Lower leg skin (tissue), 4 donors: ENCODE measurements at regions not wholly inside any gene's neighbourhood (a gene's known extent, or its start where the extent isn't known, plus 50 kb on each side); places are given as distances from the start of the nearest gene placed in this dataset.

Experiments used
- DNase-seq, 2 donors: peaks; one replicate each; pipeline ENCODE4 v3.0.0-alpha.2; 2019; ENCODE audit warnings: low spot score in 2 of 2
- H3K4me3 ChIP-seq: fragments of 200-600 bp; sonication (generic); 2 replicates; pipeline ENCODE4 v1.5.1; 2017; ENCODE audit warnings: mild to moderate bottlenecking, low read depth; ENCODE audit not compliant: poor library complexity, severe bottlenecking
- CTCF ChIP-seq, 3 donors: fragments of 450-650 bp; IDR thresholded peaks; one replicate each; pipeline ENCODE4 v1.5.1; 2016; ENCODE audit warnings: antibody characterized with exemption in 3 of 3, mild to moderate bottlenecking in 3 of 3, moderate library complexity in 2 of 3
- POLR2A ChIP-seq, 2 donors: fragments of 450-650 bp; IDR thresholded peaks; one replicate each; pipeline ENCODE4 v1.6.1; 2016 to 2017; ENCODE audit warnings: antibody characterized with exemption in 2 of 2, mild to moderate bottlenecking in 1 of 2, moderate library complexity in 1 of 2
- WGBS, 2 donors: methylation state at CpG; one replicate each; pipeline ENCODE4 v1.1.5; 2018; 5-methylcytosine and 5-hydroxymethylcytosine counted together
- intact Hi-C: fragments of 100-400 bp; cut with DNase I; formaldehyde crosslinking; loops from one replicate; pipeline ENCODE4 v1.15.0; 2023; ENCODE audit warnings: low total_unique reads

DNA sequence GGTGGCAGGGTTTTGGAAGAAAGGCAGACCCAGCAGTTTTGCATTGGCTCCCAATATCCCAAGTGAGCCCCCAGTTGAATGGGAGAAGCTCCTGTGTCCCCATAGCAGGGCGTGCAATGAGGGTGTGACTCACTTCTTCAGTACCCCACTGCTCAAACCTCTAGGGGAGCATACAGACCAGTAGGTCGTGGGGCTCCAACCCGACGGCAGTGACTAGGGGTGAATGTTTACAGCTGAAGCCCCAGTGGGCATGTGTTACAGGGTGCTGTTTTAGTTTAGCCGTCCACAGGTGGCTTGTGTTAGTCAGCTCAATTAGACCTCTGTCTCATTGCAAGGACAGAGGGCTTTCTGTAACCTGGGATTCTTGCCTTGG is 564.5 kb upstream of the CNTN5 start:
- intact Hi-C loops: no loop called here
- DNase-seq: no peak
- 79 to 81% methylated on average over 5 of the region's 5 CpGs for WGBS, 2 donors
- H3K4me3 ChIP-seq: no peak overlapping the region
- no peak for TF ChIP-seq POLR2A (IDR thresholded peaks at IDR 0.05)
- no peak for TF ChIP-seq CTCF (IDR thresholded peaks at IDR 0.05)

DNA sequence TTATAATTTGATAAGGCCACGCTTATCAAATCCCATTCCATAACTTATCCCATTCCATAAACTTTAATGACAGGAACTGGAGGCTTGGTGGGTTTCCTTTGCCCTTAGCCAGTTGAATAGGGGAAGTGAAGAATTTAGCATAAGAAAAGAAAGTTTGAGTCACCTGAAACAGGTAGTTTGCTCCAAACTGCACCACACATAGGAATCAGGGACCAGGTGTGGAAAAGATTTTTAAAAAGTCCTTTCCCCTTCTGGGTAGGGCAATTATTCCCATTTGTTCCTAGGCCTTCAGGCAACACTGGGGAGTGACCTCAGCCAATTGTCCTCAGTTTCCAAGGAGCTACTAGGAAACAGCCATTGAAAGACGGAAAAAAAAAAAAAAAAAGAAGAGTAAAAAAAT is 525.7 kb upstream of the CNTN5 start:
- intact Hi-C loops: no loop called here
- 84 to 97% methylated on average over 2 of the region's 2 CpGs for WGBS, 2 donors
- TF ChIP-seq POLR2A (IDR thresholded peaks at IDR 0.05): no peak
- no peak for TF ChIP-seq CTCF (IDR thresholded peaks at IDR 0.05)
- DNase-seq: no peak
- H3K4me3 ChIP-seq: no peak overlapping the region

DNA sequence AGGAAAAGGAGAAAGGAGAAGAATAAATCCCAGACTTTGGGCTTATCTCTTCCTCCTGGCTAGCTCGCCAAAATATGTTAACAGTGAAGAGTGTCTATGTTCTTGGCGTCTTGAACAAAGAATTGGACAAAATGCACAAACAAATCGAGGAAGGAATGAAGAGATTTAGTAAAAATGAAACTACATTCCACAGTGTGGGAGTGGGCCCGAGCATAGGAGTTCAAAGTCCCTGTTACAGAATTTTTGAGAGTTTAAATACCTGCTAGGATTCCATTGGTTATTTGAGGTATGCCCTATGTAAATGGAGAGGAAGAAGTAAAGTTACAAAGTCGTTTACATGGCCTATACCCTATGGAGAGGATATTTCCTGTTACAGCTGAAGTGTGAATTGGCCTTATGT is 525.1 kb upstream of the CNTN5 start:
- no peak for DNase-seq
- 62 to 65% methylated on average over 5 of the region's 5 CpGs for WGBS, 2 donors

GRCh38 chr11:98507208-98507607 is 513.5 kb upstream of the CNTN5 start:
- intact Hi-C loops: no loop called here
- H3K4me3 ChIP-seq: no peak overlapping the region
- TF ChIP-seq CTCF (IDR thresholded peaks at IDR 0.05) (no peak), POLR2A (IDR thresholded peaks at IDR 0.05) (no peak)
- DNase-seq: no peak

More for the DNA sequence above, 525.1 kb upstream of the CNTN5 start:
- no peak overlapping the region for H3K4me3 ChIP-seq
- TF ChIP-seq CTCF (IDR thresholded peaks at IDR 0.05): no peak
- TF ChIP-seq POLR2A (IDR thresholded peaks at IDR 0.05): no peak
- intact Hi-C loops: no loop called here

- DNase-seq: no peak
- TF ChIP-seq CTCF (IDR thresholded peaks at IDR 0.05) (no peak), POLR2A (IDR thresholded peaks at IDR 0.05) (no peak)
- H3K4me3 ChIP-seq: no peak overlapping the region
- intact Hi-C loops: no loop called here
Observed at GRCh38 chr11:98512938-98513337, 507.8 kb upstream of the CNTN5 start.

DNA sequence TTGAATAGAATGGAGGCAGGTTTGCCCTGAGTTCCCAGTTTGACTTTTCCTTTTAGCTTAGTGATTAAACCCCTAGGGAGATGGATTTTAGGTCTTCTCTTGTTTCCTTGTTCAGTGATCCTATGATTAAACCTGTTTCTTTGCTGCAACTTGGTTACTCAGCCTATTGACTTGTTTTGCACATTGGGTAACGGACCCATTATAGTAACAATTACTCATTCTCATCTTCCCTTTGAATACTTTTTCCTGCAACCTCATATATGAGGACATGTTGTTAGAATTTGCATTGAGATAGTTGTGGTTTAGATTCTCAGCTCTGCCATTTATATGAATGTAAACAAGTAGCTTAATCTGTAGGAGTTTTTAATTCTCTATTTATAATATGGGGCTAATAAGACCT is 489.2 kb upstream of the CNTN5 start:
- H3K4me3 ChIP-seq: no peak overlapping the region
- DNase-seq: no peak
- no peak for TF ChIP-seq POLR2A (IDR thresholded peaks at IDR 0.05)
- TF ChIP-seq CTCF (IDR thresholded peaks at IDR 0.05): no peak
- 82 to 84% methylated on average over 1 of the region's 1 CpG for WGBS, 2 donors
- intact Hi-C loops: no loop called here
